NCI-H526 (cell line): ENCODE measurements at regions not wholly inside any gene's neighbourhood (a gene's known extent, or its start where the extent isn't known, plus 50 kb on each side); places are given as distances from the start of the nearest gene placed in this dataset.
A peak's percentile ranks its signal among the peaks of the same experiment; 100 is the strongest.

Experiments
- DNase-seq, 2 experiments: peaks; one replicate each; lab custom pipeline; 2025; lab: John Stamatoyannopoulos, UW

- no peak for DNase-seq
Measured at GRCh38 chr1:88376421-88376820, 307.7 kb upstream of the PKN2 start.

DNA sequence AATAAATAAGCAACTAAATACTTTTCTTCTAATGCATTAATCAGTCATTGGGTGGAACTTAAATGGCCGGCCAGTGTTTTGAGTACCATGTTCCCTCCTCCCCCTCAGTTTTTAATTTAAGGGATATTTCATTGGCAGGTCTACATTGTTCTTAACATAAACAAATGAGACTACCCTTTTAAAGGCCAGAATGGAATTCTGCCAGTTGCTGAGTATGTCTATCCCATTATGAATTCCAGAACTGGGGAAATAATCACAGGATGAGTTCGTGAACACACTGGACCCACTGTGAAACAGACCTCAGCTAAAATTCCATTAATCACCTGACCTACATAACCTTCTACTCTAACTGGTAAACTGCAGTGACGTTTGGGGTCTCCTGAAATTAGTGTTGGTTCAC is 305.5 kb upstream of the PKN2 start:
- no peak for DNase-seq

GRCh38 chr1:88394958-88395357 is 289.1 kb upstream of the PKN2 start:
- no peak for DNase-seq

DNA sequence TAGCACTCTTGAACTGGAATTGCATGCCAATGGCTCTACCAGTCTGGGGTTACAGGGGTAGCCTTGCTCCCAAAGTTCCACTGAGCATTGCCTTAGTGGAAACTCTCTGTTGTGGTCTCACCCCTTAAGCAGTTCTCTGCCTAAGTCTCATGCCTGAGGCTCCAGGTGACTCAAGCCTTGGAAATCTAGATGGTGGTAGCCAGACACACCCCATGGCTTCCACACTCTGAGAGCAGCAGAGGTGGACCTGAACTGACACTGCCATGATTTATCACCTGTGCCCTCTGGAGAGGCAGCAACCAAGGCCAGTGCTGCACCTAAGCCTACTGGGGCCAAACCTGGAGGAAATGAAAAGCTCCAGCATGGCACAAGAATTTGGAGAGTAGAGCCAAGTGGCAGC is 285.7 kb upstream of the PKN2 start:
- DNase-seq, result no peak

DNA sequence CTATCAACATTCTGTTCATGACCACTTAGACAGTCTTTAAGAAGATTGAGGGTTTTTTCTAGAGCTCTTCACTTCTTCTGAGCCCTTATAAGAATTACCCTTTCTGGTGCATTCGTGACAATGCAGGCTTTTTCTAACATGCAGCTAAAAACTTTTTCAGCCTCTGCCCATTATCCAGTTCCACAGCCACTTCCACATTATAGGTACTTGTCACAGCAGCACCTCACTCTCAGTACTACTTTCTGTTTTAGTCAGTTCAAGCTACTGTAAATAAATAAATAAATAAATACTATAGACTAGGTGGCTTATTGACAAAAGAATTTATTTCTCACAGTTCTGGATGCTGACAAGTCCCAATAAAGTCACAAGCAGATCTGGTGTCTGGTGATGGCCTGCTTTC is 284.4 kb upstream of the PKN2 start:
- no peak for DNase-seq

DNA sequence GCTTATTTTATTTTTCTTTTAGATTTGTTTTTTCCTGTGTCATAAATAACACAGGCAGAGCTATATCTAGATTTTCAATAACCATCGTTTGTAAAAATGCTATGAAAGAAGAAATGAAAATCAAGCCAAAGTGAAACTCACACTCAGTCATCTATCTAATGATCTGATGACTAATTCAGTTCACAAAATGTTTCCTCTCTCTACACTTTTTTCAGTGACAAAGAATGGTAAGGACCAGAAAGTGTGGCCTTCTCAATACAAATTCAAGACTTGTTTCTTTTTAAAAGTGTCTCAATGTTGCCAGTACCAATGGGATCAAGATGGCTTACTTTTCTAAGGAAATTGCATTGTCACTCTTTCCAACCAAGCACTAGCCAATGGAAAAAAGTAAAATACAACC is 282.8 kb upstream of the PKN2 start:
- no peak for DNase-seq

- no peak for DNase-seq
Measured at GRCh38 chr1:88404582-88404981, 279.5 kb upstream of the PKN2 start.

GRCh38 chr1:88407248-88407647 is 276.8 kb upstream of the PKN2 start:
- DNase-seq, result no peak

GRCh38 chr1:88421997-88422396 is 262.1 kb upstream of the PKN2 start:
- DNase-seq, result no peak

DNA sequence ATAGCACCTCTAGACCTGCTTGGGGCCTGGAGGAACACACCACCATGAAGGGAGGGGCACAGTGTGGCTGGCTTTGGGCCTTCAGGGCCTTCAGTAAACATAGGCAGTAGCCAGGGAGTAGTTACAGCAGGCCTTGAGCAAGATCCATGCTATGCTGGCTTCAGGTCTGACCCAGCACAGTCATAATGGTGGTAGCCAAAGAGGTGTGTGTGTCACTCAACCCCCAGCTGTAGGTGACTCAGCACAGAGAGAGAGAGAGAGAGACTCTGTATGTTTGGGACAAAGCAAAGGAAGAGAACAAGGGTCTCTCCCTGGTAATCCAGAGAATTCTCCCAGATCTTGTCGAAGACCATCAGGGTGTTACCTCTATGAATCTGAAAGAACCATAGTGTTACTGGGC is 250.5 kb upstream of the PKN2 start:
- DNase-seq, result no peak

GRCh38 chr1:88434836-88435235 is 249.2 kb upstream of the PKN2 start:
- DNase-seq, result no peak

DNA sequence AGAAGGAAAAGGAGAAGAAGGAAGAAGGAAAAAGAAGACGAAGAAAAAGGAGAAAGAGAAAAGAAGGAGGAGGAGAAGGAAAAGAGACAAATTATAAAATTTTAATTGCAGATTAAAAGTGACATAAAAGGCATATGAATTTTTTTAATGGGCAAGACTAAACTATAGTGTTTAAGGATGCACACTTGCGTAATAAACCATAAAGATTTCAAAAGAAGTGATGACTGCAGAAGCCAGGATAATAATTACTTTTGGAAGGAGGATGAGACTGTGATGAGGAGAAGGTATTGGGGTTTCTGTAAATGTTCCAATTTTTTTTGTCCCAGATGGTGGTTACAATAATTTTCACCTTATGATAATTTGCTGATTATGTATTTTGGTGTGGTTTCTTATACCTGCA is 243.1 kb upstream of the PKN2 start:
- DNase-seq, result no peak

DNA sequence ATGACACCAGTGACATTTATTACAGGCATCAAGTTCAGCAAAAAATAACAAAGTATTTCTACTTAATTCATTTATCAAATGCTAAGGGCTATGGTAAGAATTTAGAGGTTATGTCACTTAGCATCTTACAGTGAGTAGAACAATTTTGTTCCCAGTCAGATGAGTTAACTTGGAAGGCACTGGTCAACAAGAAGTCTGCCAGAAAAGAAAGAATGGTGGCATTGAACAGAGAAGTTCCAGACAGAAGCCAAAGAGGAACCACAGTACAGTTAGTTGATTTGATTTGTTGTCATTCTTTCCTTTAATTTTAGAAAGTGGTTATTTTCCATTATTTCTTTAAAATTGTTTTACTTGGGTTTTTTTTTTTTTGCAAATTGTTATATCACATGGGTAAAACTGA is 232.2 kb upstream of the PKN2 start:
- no peak for DNase-seq

GRCh38 chr1:88453295-88453694 is 230.8 kb upstream of the PKN2 start:
- no peak for DNase-seq

- no peak for DNase-seq
Measured at GRCh38 chr1:88454781-88455180, 229.3 kb upstream of the PKN2 start.

DNA sequence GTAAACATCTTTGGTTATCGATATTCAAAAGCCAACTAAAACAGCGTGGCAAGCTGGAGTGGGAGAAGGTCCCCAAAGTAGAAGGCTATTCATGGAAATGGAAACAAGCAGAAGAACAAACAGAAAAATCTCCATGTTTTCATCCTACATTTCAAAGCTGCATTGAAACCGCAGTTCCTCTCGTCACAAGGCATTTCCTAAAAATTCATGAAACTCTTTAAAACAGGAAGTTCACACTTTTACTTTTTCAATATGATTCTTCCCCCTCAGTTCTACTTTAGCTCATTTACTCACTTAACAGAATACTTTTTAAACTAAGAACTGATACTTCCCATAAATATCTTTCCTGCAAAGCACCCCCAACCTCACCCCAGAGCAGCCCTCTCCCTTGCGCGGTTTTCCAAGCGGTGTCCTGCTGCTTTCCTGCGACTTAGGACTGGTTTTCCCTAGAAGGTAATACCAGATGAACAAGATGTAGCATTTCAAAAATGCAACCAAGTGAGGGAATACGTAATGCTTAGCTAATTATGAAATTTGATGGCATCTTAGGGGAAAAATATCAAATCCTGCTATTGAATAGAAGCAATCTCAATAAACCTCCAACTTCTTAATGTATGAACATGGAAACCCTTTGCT is 228.3 kb upstream of the PKN2 start:
- DNase-seq, result no peak

- DNase-seq, result no peak
Measured at GRCh38 chr1:88457197-88457596, 226.9 kb upstream of the PKN2 start.

- no peak for DNase-seq
Measured at GRCh38 chr1:88461007-88461406, 223.1 kb upstream of the PKN2 start.

- DNase-seq, result no peak
Measured at GRCh38 chr1:88462096-88462487, 222.0 kb upstream of the PKN2 start.

GRCh38 chr1:88462488-88463261 is 221.4 kb upstream of the PKN2 start:
- DNase-seq, result peak in 1 of 2 experiments; percentile 71

GRCh38 chr1:88463401-88463985 is 220.6 kb upstream of the PKN2 start:
- peak; percentile 85 to 88 for DNase-seq

DNA sequence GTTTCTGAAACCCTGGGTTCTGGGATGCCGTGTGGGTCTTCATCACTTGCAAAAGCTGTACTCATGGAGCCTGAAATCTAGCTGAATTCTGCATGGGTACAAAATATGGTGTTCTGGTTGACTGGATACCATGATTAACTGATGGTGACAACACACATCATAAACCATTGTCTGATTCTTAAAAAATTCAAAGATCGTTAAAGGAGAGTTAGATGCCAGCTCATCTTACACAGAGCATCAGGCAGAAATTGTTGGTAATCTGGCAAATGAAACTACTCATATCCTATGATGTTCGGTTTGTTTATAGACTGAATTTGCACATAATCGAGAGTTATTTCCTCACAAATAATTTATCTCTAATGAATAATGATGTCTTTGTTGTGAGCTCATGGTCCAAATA is 218.1 kb upstream of the PKN2 start:
- DNase-seq, result no peak

GRCh38 chr1:88466899-88467580 is 217.0 kb upstream of the PKN2 start:
- DNase-seq, result no peak
